Peyer's patch (tissue), 4 donors: ENCODE measurements at regions not wholly inside any gene's neighbourhood (a gene's known extent, or its start where the extent isn't known, plus 50 kb on each side); places are given as distances from the start of the nearest gene placed in this dataset.

ENCODE experiments used
- POLR2A ChIP-seq, 2 donors: fragments of 450-650 bp; IDR thresholded peaks; one replicate each; pipeline ENCODE4 v1.5.1; 2017; ENCODE audit warnings: antibody characterized with exemption in 2 of 2, mild to moderate bottlenecking in 2 of 2, moderate library complexity in 2 of 2
- TF ChIP-seq, protein P1 (sequence below), 6 experiments: fragments of 450-650 bp in 4 of 6; fragments of 200-600 bp in 2 of 6; sonication (generic) in 1 of 6; IDR thresholded peaks; one replicate each; pipeline ENCODE4 v1.5.1; 2017 to 2019; ENCODE audit warnings: antibody characterized with exemption in 6 of 6, mild to moderate bottlenecking in 3 of 6, moderate library complexity in 1 of 6

DNA sequence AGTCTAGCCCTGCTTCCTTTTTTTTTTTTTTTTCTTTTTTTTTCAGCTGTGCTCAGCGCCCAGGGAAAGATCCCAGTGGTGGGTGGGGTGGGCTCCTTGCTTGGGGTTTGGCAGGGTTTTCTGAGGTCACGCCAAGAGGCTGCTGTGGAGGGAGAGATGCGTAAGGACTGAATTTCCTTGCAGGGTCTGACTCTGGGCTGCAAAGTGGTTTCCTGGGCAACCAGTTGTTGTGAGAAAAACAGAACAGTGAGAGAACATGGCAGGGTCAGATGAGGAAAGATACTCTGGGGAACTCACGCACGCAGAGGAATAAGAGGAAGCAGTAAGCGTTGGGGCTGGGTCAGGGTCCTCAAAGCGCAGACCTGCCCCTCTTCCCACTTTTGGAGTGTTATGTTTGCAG lies 119.5 kb downstream of the IRF8 start:
- no peak for TF ChIP-seq POLR2A (IDR thresholded peaks at IDR 0.05)
- TF ChIP-seq, protein P1, sequence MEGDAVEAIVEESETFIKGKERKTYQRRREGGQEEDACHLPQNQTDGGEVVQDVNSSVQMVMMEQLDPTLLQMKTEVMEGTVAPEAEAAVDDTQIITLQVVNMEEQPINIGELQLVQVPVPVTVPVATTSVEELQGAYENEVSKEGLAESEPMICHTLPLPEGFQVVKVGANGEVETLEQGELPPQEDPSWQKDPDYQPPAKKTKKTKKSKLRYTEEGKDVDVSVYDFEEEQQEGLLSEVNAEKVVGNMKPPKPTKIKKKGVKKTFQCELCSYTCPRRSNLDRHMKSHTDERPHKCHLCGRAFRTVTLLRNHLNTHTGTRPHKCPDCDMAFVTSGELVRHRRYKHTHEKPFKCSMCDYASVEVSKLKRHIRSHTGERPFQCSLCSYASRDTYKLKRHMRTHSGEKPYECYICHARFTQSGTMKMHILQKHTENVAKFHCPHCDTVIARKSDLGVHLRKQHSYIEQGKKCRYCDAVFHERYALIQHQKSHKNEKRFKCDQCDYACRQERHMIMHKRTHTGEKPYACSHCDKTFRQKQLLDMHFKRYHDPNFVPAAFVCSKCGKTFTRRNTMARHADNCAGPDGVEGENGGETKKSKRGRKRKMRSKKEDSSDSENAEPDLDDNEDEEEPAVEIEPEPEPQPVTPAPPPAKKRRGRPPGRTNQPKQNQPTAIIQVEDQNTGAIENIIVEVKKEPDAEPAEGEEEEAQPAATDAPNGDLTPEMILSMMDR (IDR thresholded peaks at IDR 0.05), result no peak
